ENCODE measurements at regions not wholly inside any gene's neighbourhood (a gene's known extent, or its start where the extent isn't known, plus 50 kb on each side); places are given as distances from the start of the nearest gene placed in this dataset.

DNA sequence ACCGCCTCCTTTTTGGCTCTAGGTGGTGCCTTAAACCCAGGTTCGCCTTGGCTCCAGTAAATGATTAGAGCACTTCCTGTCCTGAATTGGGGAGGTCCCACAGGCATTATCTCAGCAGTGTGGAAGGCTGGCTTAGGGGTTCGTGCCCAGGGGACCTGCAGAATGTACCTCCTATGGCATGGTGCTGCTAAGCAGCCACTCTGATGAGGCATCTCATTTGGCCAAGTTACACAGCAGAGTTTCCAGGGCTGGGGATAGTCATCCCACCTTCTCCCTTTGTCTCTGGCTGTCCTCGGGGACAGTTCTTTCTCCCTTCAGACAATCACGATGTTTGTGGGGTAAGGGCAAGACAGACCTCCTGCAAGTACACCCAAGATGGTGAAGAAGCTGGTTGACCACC, 371.2 kb downstream of the VPS13C start:
- no peak overlapping the region for H3K27ac Mint-ChIP-seq
- ATAC-seq (no peak), DNase-seq (no peak)
- H3K4me1 Mint-ChIP-seq (ENCODE audit: low read depth) = no peaks in the 10 kb centered on the region
- H3K27me3 Mint-ChIP-seq (ENCODE audit: low read depth) = no peaks in the 10 kb centered on the region
- ChIA-PET POLR2A (no interaction called here), CTCF (no interaction called here)
- no peaks in the 10 kb centered on the region for H3K9me3 Mint-ChIP-seq (ENCODE audit: insufficient read depth)
- H3K36me3 Mint-ChIP-seq (ENCODE audit: low read depth) = no peaks in the 10 kb centered on the region
- no peak overlapping the region for H3K4me3 Mint-ChIP-seq

DNA sequence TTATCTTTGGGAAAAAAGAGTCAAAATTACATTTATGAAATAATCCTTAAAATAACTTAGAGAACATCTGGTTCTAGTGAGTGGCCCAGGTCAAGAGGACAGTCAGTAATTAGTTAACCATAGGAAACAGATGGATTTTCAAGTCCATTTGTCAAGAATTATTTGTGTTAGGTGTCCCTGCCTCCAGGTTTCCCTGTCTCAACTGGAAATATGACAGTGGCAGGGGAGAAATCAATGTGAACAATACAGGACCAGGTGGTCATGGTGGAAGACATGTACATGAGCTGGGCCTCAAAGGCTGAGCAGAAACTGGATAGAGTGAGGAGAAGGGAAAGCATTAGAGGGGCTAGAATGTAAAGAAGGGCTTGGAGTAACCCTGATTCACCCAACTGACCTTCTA, 372.6 kb downstream of the VPS13C start:
- no peaks in the 10 kb centered on the region for H3K36me3 Mint-ChIP-seq (ENCODE audit: low read depth)
- no peak overlapping the region for H3K27ac Mint-ChIP-seq
- no peaks in the 10 kb centered on the region for H3K4me1 Mint-ChIP-seq (ENCODE audit: low read depth)
- ATAC-seq = no peak
- no peak for DNase-seq
- H3K4me3 Mint-ChIP-seq = no peak overlapping the region
- ChIA-PET POLR2A (no interaction called here), CTCF (no interaction called here)
- no peaks in the 10 kb centered on the region for H3K27me3 Mint-ChIP-seq (ENCODE audit: low read depth)
- no peaks in the 10 kb centered on the region for H3K9me3 Mint-ChIP-seq (ENCODE audit: insufficient read depth)

DNA sequence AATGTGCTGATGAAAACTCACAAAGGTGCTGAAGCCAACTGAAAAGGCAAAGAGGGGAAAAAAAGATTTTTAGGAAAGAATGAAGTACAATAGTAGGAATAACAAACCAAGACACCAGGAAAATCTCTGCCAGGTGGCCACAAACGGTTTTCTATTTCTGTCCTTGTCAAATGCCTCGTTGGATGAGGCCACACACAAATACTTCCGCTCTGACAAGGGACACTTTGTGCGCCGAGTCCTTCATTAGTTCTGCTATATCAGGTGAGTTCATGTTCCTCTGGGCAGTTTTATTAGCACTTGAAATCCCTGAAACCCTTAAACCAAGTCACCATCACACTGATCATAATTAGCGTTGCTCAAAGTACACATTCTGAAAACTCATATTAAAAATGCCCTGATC, 373.1 kb downstream of the VPS13C start:
- no peaks in the 10 kb centered on the region for H3K27me3 Mint-ChIP-seq (ENCODE audit: low read depth)
- no peak for ATAC-seq
- H3K27ac Mint-ChIP-seq = no peak overlapping the region
- CTCF ChIA-PET = no interaction called here
- H3K4me1 Mint-ChIP-seq (ENCODE audit: low read depth) = no peaks in the 10 kb centered on the region
- no peaks in the 10 kb centered on the region for H3K9me3 Mint-ChIP-seq (ENCODE audit: insufficient read depth)
- H3K4me3 Mint-ChIP-seq = no peak overlapping the region
- POLR2A ChIA-PET = no interaction called here
- H3K36me3 Mint-ChIP-seq (ENCODE audit: low read depth) = no peaks in the 10 kb centered on the region
- DNase-seq = no peak

DNA sequence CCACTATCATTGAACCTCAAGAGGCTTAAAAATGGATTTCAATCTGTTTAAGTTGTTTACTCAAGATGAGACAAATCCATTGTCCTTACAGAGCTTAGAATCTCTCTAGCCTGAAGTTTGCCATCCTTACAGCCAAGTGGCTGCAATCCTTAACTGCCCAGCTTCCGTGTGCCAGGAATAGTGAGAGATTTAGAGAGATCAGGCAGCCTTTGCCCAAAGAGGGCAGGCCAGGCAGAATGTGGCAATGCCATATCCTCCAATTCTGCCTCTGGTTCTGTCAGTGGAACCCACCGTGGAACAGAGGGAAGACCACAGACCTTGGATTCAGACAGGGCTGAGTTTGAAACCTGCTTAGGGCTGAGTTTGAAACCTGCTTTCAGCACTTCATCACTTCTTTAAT, 374.3 kb downstream of the VPS13C start:
- H3K36me3 Mint-ChIP-seq (ENCODE audit: low read depth) = no peaks in the 10 kb centered on the region
- CTCF ChIA-PET = no interaction called here
- no peak overlapping the region for H3K27ac Mint-ChIP-seq
- no peak for ATAC-seq
- no peak overlapping the region for H3K4me3 Mint-ChIP-seq
- no peak for DNase-seq
- no peaks in the 10 kb centered on the region for H3K9me3 Mint-ChIP-seq (ENCODE audit: insufficient read depth)
- POLR2A ChIA-PET = no interaction called here
- no peaks in the 10 kb centered on the region for H3K4me1 Mint-ChIP-seq (ENCODE audit: low read depth)
- no peaks in the 10 kb centered on the region for H3K27me3 Mint-ChIP-seq (ENCODE audit: low read depth)

DNA sequence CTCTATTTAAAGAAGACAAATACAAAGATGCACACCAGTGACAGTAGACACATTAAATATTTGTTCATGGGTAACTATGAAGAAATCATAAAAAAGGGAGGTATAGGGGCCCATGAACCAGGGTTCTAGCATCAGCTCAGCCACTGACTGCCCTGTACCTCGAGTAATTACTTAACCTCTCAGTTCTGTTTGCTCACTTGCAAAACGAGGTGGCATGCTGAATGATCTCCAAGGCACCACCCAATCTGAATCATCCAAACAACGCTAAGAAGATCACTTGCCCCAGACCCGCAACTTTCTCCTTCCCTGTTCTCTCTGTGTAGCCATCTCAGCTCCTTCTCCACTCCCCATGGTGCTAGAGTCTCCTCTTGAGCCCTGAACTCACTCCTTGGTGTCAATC, 374.7 kb downstream of the VPS13C start:
- Mint-ChIP-seq H3K4me1 (ENCODE audit: low read depth) (no peaks in the 10 kb centered on the region), H3K9me3 (ENCODE audit: insufficient read depth) (no peaks in the 10 kb centered on the region), H3K36me3 (ENCODE audit: low read depth) (no peaks in the 10 kb centered on the region), H3K27me3 (ENCODE audit: low read depth) (no peaks in the 10 kb centered on the region), H3K4me3 (no peak overlapping the region), H3K27ac (no peak overlapping the region)
- ATAC-seq (no peak), DNase-seq (no peak)
- ChIA-PET POLR2A (no interaction called here), CTCF (no interaction called here)

DNA sequence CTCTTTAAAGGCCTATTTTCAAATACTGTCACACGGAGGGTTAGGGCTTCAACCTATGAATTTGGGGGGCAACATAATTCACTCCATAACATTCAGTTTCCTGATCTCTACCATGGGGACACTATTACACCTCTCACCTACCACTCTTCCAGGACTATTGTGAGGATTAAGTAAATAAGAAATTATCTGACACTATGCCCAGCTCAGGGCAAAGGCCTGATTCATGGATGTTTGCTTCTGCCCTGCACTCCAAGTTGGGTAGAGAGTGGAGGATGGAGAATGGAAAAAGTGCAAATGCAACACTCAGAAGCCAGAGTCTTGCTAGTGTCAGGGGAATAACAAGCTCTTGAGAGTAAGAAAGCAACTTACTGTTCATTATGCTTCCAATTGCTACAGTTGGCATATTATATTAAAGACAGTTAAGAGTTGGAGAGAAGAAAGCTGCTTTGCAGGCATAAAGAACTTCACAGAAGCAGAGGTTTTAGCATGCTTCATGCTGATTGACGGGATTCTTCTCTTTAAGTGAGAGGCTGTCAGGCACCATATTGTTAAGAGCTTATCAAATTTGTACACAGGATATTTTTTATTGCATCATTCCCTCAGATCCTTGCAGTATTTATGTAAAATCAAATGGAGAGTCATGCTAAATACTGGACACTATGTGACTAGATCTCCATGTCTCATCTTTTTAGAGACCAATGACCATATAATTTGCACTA, 375.3 kb downstream of the VPS13C start:
- H3K27me3 Mint-ChIP-seq (ENCODE audit: low read depth) = peaks cover 2% of the 10 kb centered on the region
- no peaks in the 10 kb centered on the region for H3K36me3 Mint-ChIP-seq (ENCODE audit: low read depth)
- H3K4me3 Mint-ChIP-seq = no peak overlapping the region
- DNase-seq (no peak), ATAC-seq (no peak)
- ChIA-PET POLR2A (no interaction called here), CTCF (no interaction called here)
- no peaks in the 10 kb centered on the region for H3K4me1 Mint-ChIP-seq (ENCODE audit: low read depth)
- no peak overlapping the region for H3K27ac Mint-ChIP-seq
- no peaks in the 10 kb centered on the region for H3K9me3 Mint-ChIP-seq (ENCODE audit: insufficient read depth)

DNA sequence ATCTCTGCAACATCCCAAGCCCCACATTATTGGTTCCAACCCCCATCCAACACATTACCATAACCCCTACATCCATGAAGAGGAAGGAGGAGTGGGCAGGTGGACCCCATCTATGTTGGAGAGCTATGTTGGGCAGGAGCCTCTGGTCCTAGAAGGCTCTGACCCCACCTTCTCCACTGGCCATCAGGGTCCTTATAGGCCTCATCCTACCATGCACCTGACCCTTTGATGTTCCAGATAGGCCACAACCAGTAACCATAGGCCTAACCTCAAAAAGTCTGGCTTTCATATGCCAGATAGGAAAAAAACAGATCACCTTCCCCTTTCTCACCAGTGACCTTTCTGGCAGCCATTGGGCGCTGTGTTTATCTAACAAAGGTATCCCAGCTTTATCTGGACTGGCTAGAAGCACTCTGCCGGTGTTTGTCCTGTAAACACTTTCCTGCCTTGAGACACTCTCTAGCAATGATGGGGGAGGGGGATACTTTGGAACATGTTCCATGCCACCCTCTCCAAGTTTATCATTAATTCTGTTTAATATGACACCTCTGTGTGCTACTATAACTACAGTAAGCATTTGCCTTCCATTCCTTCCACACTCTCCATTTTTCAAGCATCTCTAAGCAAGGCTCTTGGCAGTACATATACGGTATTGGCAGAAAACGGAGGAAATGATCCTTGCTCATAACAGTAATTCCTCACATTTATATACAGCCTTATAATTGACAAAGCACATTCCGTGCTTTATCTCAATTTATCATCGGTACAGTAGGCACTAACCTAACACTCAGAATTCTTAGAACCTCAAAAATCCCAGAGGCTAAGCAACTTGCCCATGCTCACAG, 377.1 kb downstream of the VPS13C start:
- H3K4me1 Mint-ChIP-seq (ENCODE audit: low read depth) = no peaks in the 10 kb centered on the region
- peaks cover 3% of the 10 kb centered on the region for H3K9me3 Mint-ChIP-seq (ENCODE audit: insufficient read depth)
- DNase-seq (no peak), ATAC-seq (no peak)
- no peak overlapping the region for H3K27ac Mint-ChIP-seq
- CTCF ChIA-PET = no interaction called here
- peaks cover 4% of the 10 kb centered on the region for H3K27me3 Mint-ChIP-seq (ENCODE audit: low read depth)
- no peak overlapping the region for H3K4me3 Mint-ChIP-seq
- no peaks in the 10 kb centered on the region for H3K36me3 Mint-ChIP-seq (ENCODE audit: low read depth)
- POLR2A ChIA-PET = no interaction called here

DNA sequence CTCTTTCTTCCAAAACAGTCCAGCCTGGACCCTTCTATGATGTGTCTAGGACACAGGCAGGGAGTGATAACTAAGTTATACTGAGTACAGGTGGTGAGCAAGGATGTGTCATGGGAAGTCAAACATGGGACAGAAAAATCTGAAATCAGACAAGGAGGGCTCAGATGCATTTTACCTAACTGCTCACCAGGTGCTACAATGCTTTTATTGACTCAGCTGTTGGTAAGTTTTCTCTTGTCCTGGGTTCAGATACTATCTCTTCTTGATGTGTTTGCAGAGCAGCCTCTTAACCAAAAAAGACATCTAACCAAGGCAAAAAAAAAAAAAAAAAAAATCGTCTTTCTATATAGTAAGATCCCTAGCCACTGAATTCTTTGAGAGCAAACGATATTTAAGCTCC, 378.6 kb downstream of the VPS13C start:
- Mint-ChIP-seq H3K27ac (no peak overlapping the region), H3K4me1 (ENCODE audit: low read depth) (no peaks in the 10 kb centered on the region), H3K4me3 (no peak overlapping the region), H3K27me3 (ENCODE audit: low read depth) (peaks cover 9% of the 10 kb centered on the region), H3K36me3 (ENCODE audit: low read depth) (no peaks in the 10 kb centered on the region), H3K9me3 (ENCODE audit: insufficient read depth) (peaks cover 3% of the 10 kb centered on the region)
- ChIA-PET POLR2A (no interaction called here), CTCF (no interaction called here)
- DNase-seq (no peak), ATAC-seq (no peak)

DNA sequence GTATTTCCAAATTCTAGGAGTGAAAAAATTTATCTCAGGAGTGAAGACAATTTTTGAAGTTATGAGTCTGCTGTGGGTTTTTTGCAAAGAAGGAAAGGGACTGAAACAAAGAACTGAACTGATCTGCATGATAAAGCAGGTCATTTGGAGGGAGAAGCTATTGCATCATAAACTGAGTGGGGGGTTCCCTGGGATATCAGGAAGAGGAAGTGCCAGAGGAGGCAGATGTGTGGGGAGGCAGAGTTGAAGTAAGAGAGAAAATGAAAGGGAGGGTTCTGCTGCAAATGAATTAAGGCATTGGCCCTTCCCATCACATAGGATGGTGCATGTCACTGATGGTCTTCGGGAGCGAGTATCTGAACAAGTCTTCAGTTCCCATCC, 379.2 kb downstream of the VPS13C start:
- Mint-ChIP-seq H3K27ac (no peak overlapping the region), H3K27me3 (ENCODE audit: low read depth) (peaks cover 9% of the 10 kb centered on the region), H3K4me3 (no peak overlapping the region), H3K36me3 (ENCODE audit: low read depth) (no peaks in the 10 kb centered on the region), H3K9me3 (ENCODE audit: insufficient read depth) (peaks cover 3% of the 10 kb centered on the region), H3K4me1 (ENCODE audit: low read depth) (no peaks in the 10 kb centered on the region)
- ATAC-seq (no peak), DNase-seq (no peak)
- POLR2A ChIA-PET = no interaction called here
- CTCF ChIA-PET = no interaction called here

DNA sequence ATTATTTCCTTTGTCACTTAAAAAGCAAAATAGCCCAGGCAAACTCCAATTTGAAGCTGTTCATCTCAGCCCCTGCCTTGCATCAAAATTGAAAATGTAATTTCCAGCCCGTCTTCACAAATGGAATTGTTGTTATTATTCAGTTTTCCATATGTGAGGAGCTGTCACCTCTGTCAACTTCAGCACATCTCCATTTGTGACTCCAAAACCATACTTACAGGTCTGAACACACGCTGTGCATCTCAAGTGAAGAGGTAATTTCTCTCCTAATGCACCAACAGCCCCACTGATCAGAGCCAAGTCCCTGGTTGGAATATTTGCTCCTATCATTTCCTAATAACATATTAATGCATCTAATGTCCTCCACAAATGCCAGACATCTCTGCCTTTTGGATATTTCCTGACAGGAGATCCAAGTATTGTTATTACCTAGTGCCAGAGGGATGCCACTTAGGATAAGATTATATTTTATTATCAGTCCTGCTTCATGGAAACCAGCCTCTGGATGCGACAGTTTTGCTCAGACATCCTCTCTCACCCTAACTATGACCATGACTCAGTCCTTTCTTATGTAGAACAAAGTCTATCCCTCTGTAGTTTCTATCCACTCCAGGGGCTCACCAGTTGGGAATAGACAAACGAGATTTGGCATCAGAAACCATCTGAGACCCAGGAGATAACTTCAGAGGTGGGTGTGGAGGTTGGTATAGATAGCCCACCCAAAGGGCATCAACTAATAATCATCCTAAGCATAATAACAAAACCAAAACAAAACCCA, 379.8 kb downstream of the VPS13C start:
- Mint-ChIP-seq H3K27ac (no peak overlapping the region), H3K9me3 (ENCODE audit: insufficient read depth) (peaks cover 3% of the 10 kb centered on the region), H3K4me3 (no peak overlapping the region), H3K4me1 (ENCODE audit: low read depth) (no peaks in the 10 kb centered on the region), H3K36me3 (ENCODE audit: low read depth) (no peaks in the 10 kb centered on the region), H3K27me3 (ENCODE audit: low read depth) (peaks cover 9% of the 10 kb centered on the region)
- ChIA-PET POLR2A (no interaction called here), CTCF (no interaction called here)
- ATAC-seq (no peak), DNase-seq (no peak)

DNA sequence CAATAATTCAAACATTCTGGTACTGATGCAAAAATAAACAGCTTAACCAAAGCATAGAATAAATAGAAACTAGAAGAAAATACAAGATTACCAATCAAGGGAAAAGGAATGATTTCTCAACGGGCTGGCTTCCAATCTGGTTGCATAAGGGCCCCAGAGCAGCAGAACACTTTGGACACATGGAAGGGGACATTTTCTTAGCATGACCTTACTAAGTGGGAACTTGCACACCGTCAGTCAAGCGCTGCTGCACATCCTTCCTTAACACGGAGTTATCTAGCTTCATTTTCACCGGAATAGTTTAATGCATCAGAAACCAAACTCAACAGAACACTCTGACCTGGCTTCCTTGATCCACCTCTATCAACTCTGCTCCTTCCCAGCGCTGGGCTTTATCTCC, 388.5 kb downstream of the VPS13C start:
- POLR2A ChIA-PET = no interaction called here
- no peak overlapping the region for H3K4me3 Mint-ChIP-seq

DNA sequence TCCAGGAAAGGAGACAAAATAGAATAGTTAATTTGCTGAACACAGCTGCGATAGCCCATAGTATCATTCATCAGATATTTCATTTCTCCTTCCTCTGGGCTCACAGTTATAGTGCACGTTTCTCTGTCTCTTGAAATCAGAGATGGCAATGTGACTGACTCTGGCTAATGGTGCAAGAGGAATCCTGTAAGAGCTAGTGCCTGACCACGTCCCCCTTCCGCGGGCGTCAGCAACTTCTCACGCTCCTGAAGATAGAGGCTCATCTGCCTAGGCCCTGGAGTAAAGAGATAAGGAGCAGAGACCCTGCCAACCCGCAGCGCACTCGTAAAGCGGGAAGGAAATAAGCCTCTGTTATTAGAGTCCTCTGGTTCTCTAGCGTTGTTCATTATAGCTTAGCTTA, 391.8 kb downstream of the VPS13C start:
- Mint-ChIP-seq H3K4me1 (ENCODE audit: low read depth) (no peaks in the 10 kb centered on the region), H3K9me3 (ENCODE audit: insufficient read depth) (no peaks in the 10 kb centered on the region), H3K27ac (no peak overlapping the region), H3K36me3 (ENCODE audit: low read depth) (no peaks in the 10 kb centered on the region), H3K4me3 (no peak overlapping the region), H3K27me3 (ENCODE audit: low read depth) (no peaks in the 10 kb centered on the region)
- no peak for ATAC-seq
- CTCF ChIA-PET = no interaction called here
- POLR2A ChIA-PET = no interaction called here
- no peak for DNase-seq

More for the DNA sequence above, 388.5 kb downstream of the VPS13C start:
- DNase-seq = no peak
- CTCF ChIA-PET = interaction anchor here (1.2 kb wide), 1 partner anchor 163 kb away, joined by 5 read pairs; no protein-coding TSS in a partner anchor
- H3K9me3 Mint-ChIP-seq (ENCODE audit: insufficient read depth) = no peaks in the 10 kb centered on the region
- H3K27ac Mint-ChIP-seq = no peak overlapping the region
- H3K4me1 Mint-ChIP-seq (ENCODE audit: low read depth) = no peaks in the 10 kb centered on the region
- H3K27me3 Mint-ChIP-seq (ENCODE audit: low read depth) = peaks cover 4% of the 10 kb centered on the region
- ATAC-seq = no peak
- no peaks in the 10 kb centered on the region for H3K36me3 Mint-ChIP-seq (ENCODE audit: low read depth)
